ENCODE measurements at regions not wholly inside any gene's neighbourhood (a gene's known extent, or its start where the extent isn't known, plus 50 kb on each side); places are given as distances from the start of the nearest gene placed in this dataset.
"Not testable (repeated sequence)": the region's sequence is repeated elsewhere in the genome, so short reads cannot be mapped to it uniquely, and the experiment has no call there.

DNA sequence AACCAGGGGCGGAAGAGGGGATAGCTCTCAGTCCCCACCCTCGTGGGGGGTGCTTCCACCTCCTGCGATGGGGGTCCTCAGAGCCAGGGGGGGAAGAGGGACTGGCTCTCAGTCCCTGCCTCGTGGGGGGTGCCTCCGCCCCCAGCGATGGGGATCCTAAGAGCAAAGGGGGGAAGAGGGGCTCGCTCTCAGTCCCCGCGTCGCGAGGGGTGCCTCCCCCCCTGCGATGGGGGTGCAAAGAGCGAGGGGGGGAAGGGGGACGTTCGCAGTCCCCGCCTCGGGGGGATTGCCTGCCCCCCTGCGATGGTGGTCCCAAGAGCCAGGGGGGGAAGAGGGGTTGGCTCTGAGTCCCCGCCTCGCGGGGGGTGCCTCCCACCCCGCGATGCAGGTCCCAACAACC is 159.9 kb downstream of the ATP6V0E2 start:
- CTCF ChIA-PET; POLR2A ChIA-PET; DNase-seq (ENCODE audit: low read depth); H3K4me3 ChIP-seq (ENCODE audit: low read depth, low read length); H3K27me3 ChIP-seq (ENCODE audit: control insufficient read depth, insufficient read depth, low read length); H3K36me3 ChIP-seq (ENCODE audit: control insufficient read depth, insufficient read depth, low read length): not testable (repeated sequence)

DNA sequence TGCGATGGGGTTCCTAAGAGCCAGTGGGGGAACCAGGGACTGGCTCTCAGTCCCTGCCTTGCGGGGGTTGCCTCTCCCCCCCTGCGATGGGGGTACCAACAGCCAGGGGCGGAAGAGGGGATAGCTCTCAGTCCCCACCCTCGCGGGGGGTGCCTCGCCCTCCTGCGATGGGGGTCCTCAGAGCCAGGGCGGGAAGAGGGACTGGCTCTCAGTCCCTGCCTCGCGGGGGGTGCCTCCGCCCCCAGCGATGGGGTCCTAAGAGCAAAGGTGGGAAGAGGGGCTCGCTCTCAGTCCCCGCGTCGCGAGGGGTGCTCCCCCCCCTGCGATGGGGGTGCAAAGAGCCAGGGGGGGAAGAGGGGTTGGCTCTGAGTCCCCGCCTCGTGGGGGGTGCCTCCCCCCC is 162.0 kb downstream of the ATP6V0E2 start:
- H3K36me3 ChIP-seq (ENCODE audit: control insufficient read depth, insufficient read depth, low read length); POLR2A ChIA-PET; CTCF ChIA-PET: not testable (repeated sequence)

DNA sequence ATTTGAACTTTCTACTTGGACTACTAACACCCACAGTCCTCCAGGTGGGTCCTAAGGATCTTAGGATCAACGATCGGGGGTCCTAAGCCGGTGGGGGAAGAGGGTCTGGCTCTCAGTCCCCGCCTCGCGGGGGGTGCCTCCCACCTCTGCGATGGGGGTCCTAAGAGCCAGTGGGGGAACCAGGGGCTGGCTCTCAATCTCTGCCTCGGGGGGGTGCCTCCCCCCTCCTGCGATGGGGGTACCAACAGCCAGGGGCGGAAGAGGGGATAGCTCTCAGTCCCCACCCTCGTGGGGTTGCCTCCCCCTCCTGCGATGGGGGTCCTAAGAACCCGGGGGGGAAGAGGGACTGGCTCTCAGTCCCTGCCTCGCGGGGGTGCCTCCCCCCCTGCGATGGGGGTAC is 165.3 kb downstream of the ATP6V0E2 start:
- CTCF ChIA-PET; DNase-seq (ENCODE audit: low read depth); H3K27me3 ChIP-seq (ENCODE audit: control insufficient read depth, insufficient read depth, low read length); H3K4me3 ChIP-seq (ENCODE audit: low read depth, low read length); H3K36me3 ChIP-seq (ENCODE audit: control insufficient read depth, insufficient read depth, low read length); POLR2A ChIA-PET: not testable (repeated sequence)

More for the DNA sequence above, 162.0 kb downstream of the ATP6V0E2 start:
- not testable (repeated sequence) for H3K27me3 ChIP-seq (ENCODE audit: control insufficient read depth, insufficient read depth, low read length); H3K4me3 ChIP-seq (ENCODE audit: low read depth, low read length); DNase-seq (ENCODE audit: low read depth)

DNA sequence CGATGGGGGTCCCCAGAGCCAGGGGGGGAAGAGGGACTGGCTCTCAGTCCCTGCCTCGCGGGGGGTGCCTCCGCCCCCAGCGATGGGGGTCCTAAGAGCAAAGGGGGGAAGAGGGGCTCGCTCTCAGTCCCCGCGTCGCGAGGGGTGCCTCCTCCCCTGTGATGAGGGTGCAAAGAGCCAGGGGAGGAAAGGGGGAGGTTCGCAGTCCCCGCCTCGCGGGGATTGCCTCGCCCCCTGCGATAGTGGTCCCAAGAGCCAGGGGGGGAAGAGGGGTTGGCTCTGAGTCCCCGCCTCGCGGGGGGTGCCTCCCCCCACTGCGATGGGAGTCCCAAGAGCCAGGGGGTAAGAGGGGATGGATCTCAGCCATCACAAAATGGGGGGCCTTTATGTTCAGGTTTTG is 168.5 kb downstream of the ATP6V0E2 start:
- CTCF ChIA-PET; H3K36me3 ChIP-seq (ENCODE audit: control insufficient read depth, insufficient read depth, low read length); DNase-seq (ENCODE audit: low read depth); H3K27me3 ChIP-seq (ENCODE audit: control insufficient read depth, insufficient read depth, low read length); POLR2A ChIA-PET; H3K4me3 ChIP-seq (ENCODE audit: low read depth, low read length): not testable (repeated sequence)

DNA sequence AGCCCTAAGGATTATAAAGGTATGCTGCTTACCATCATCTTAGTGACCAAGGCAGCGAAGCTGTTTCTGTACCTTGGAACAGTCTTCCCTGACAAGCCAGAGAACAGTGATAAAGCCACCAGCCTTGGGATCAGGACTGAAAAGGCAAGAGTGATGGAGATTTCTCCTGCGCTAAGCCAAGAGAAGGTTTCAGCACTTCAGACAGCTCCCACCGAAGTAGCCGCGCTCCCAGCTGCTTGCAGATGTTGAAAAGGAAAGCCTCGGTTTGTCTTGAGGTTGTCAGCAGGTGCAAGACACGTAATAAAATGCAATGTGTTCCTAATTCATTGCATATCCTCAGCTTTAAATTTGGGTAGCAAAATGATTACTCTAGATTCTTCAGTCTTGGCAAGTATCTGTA is 171.0 kb downstream of the ATP6V0E2 start:
- CTCF ChIA-PET, result interaction anchor here (1.8 kb wide), 1 partner anchor 237 kb away, joined by 4 read pairs; no protein-coding TSS in a partner anchor
- POLR2A ChIA-PET; H3K4me3 ChIP-seq (ENCODE audit: low read depth, low read length); H3K36me3 ChIP-seq (ENCODE audit: control insufficient read depth, insufficient read depth, low read length); H3K27me3 ChIP-seq (ENCODE audit: control insufficient read depth, insufficient read depth, low read length); DNase-seq (ENCODE audit: low read depth): not testable (repeated sequence)

DNA sequence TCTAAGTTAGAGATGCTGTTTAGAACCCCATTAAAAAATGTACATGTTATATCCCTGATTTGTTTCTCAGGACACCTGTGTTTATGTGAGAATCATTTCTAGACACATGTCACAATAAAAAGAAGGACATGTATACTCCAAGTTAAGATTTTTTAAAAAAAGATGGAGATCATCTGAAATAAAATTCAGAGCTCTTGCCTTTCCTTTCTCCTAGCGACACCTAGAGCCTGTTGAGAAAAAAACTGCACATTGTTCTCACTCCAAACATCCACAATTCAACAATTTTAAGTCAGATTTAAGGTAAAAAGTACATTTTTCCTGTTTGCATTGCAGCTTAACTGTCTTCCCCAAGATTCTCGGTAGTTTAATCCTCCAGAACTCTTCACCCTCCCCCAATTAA is 171.8 kb downstream of the ATP6V0E2 start:
- H3K36me3 ChIP-seq (ENCODE audit: control insufficient read depth, insufficient read depth, low read length); DNase-seq (ENCODE audit: low read depth); H3K27me3 ChIP-seq (ENCODE audit: control insufficient read depth, insufficient read depth, low read length); H3K4me3 ChIP-seq (ENCODE audit: low read depth, low read length); POLR2A ChIA-PET: not testable (repeated sequence)
- CTCF ChIA-PET, result interaction anchor here (1.8 kb wide), 1 partner anchor 238 kb away, joined by 4 read pairs; no protein-coding TSS in a partner anchor

DNA sequence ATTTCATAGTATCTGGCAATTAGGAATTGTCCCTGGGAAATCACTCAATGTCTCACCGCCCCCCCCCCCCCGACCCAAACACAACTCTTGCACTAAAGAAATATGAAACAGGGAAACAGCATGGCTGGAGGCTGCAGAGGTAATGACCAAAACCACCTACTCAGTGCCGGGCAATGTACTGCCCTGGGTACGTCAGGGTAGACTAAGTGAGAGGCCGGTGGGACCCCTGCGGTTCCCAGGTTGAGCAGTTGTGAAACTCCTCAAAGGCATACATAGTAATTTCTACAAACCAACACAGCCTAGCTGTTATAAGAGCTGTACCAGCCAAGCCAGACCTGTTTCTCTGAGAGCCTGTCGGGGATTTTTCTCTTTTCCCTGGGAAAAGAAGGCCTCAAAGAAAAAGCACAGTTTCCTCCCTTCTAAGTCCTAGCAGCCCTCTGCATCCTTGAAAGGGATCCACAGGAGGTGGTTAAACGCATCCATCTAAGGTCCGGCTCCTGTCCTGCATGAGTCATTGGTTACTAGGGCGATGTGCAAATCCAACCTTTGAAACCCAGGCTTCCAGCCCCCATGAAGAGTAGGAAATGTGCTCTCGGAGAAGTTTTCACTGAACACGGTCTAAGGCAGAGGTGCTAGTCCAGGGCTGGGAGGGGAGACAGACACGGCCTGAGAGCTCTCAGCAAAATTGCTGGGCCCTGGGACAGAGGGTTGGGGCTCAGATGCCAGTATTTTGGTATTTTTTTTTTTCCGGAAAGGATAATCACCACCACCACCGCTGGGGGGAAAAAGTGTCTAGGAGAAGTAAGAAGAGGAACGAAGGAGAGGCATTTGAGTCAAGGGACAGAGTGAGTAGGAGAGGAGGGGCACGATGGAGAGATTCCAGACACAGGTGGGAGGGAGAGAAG is 172.8 kb downstream of the ATP6V0E2 start:
- H3K36me3 ChIP-seq (ENCODE audit: control insufficient read depth, insufficient read depth, low read length); CTCF ChIA-PET; DNase-seq (ENCODE audit: low read depth); POLR2A ChIA-PET; H3K4me3 ChIP-seq (ENCODE audit: low read depth, low read length); H3K27me3 ChIP-seq (ENCODE audit: control insufficient read depth, insufficient read depth, low read length): not testable (repeated sequence)

DNA sequence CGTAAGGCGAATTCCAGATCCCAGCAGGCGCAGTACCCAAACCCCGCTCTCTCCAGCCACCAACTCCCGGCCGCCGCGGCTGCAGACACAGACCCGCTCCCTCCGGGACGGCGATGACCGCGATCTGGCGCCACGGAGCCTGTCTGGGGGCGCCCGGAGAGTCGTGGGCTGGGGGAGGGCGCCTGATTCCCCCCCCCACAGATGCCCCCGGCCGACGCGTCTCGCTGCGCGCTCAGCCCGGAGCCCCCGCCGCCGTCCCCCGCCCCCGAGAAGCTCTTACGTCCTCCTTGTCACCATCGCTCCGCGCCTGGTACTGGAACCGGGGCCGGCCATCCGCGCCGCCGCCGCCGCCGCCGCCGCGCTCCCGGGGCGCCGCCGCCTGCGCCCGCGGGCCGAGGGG is 173.6 kb downstream of the ATP6V0E2 start:
- POLR2A ChIA-PET; H3K27me3 ChIP-seq (ENCODE audit: control insufficient read depth, insufficient read depth, low read length); DNase-seq (ENCODE audit: low read depth); H3K36me3 ChIP-seq (ENCODE audit: control insufficient read depth, insufficient read depth, low read length); H3K4me3 ChIP-seq (ENCODE audit: low read depth, low read length); CTCF ChIA-PET: not testable (repeated sequence)

DNA sequence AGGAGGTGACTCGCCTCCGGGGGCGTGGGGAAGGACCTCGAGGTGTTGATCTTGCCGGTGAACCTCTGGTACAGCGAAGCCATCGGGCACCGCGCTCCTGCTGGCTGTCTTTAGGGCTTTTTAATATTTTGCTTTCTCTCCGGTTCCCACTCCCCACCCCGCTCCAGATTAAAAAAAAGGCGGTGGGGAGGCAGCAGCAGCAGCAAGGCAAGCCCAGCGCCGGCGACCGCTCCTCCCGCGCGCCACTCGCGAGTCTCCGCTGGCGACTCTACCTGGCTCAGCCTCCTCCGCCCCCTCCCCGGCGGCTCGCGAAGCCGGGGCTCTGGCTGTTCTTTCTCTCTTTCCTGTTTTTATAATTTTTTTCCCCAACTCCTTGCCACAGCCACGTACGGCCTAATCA is 174.0 kb downstream of the ATP6V0E2 start:
- H3K27me3 ChIP-seq (ENCODE audit: control insufficient read depth, insufficient read depth, low read length); DNase-seq (ENCODE audit: low read depth); H3K4me3 ChIP-seq (ENCODE audit: low read depth, low read length); CTCF ChIA-PET; H3K36me3 ChIP-seq (ENCODE audit: control insufficient read depth, insufficient read depth, low read length); POLR2A ChIA-PET: not testable (repeated sequence)

DNA sequence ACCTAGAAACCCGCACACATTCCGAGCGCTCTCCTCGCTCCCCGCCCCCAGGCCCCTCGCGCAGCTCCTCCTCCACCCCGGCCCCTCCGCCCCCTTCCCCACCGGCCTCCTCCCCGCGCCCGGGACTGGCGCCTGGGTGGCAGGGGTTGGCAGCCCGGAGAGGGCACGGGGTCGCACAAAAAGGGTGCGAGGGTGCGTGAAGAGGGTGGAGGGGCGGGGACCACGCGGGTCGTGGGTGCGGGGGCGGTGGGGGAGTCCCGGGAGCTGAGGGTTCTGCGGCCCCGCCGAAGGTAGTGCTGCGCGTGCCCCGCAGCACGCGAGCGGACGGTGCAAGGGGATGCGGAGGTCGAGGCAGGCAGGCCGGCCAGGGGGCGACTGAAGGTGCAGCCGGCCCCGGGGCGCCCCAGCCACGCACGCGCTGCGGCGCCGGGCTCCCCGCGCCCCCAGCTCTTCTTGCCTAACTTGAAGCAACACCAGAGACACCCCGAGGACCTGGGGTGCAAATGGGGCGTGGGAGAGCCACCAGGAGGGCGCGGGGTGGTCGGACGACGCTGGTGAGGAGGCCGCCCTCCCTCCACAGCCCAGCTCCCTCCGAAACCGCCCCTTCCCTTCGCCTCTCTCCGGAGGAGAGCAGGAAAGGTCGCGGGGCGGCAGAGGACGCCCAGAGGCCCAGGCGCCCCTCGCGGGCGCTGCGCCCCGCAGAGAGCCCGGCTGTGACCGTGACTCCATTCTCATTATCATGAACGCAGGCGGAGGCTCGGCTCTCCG is 174.7 kb downstream of the ATP6V0E2 start:
- H3K4me3 ChIP-seq (ENCODE audit: low read depth, low read length); POLR2A ChIA-PET; DNase-seq (ENCODE audit: low read depth); H3K27me3 ChIP-seq (ENCODE audit: control insufficient read depth, insufficient read depth, low read length); H3K36me3 ChIP-seq (ENCODE audit: control insufficient read depth, insufficient read depth, low read length); CTCF ChIA-PET: not testable (repeated sequence)

DNA sequence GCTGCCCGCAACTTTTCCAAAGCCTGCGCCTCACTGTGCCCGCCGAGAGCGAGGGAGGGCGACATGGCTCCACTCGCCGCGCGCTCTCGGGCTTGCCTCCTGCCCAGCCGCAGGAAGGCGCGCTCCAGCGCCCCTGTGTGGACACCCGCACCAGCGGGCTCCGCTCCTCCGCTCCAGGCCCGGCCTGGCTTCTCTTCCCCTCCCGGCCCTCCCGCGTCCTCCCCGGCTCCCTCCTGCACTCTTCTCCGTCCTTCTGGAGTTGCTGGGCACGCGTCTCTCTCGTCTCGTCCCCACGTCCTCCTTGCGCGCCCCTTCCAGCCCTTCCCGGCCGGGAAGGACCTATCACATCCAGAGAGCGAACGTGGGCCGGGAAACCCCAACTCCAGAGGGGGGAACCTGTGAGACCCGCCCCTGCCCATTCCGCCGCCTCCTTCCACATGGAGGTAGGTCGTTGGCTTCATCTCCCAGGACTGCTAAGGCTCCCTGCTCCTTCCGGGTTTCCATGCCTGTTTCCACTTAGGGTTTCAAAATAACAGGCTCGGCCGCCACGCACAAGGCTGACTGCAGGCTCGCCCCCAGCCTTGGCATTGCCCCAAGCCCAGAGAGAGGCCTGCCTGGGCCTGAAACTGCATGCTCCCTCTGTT is 175.4 kb downstream of the ATP6V0E2 start:
- H3K27me3 ChIP-seq (ENCODE audit: control insufficient read depth, insufficient read depth, low read length); CTCF ChIA-PET; POLR2A ChIA-PET; H3K36me3 ChIP-seq (ENCODE audit: control insufficient read depth, insufficient read depth, low read length); H3K4me3 ChIP-seq (ENCODE audit: low read depth, low read length); DNase-seq (ENCODE audit: low read depth): not testable (repeated sequence)

DNA sequence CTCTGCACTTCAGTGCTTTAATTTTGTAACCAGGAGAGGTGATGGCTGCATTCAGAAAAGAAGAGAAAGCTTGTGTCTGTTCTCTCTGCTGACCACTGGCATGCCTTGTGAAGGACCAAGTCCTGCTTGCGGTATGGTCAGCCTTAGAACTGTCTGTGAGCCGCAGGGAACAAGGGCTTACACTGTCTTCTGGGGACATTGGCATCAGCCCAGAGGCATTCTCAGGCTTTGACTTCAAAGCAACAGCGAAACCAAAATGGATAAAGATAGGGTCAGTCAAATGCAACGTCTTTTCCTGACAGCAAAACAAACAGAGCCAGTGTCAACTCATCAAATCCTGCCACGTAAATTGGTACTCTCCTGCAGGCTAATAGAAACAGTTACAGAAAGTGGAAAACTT is 179.6 kb downstream of the ATP6V0E2 start:
- DNase-seq (ENCODE audit: low read depth); CTCF ChIA-PET; H3K36me3 ChIP-seq (ENCODE audit: control insufficient read depth, insufficient read depth, low read length); H3K27me3 ChIP-seq (ENCODE audit: control insufficient read depth, insufficient read depth, low read length); H3K4me3 ChIP-seq (ENCODE audit: low read depth, low read length); POLR2A ChIA-PET: not testable (repeated sequence)

DNA sequence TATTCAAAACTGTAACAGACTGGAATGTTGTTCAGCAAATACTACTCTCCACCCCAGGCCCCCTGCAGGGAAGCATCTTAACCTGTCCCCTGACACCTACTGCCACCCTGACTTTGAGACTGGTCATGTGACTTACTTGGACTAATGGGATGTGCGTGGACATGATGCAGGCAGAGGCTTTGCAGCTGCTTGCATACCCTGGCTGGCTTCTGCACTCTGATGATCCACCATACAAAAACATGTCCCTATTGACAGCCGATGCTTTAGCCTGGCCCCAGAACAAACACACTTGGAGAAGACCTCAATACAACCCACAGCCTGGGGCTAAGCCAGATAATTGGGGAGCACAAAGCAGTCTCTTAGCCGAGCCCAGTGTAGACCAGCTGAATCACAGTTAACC is 180.5 kb downstream of the ATP6V0E2 start:
- POLR2A ChIA-PET; DNase-seq (ENCODE audit: low read depth); H3K36me3 ChIP-seq (ENCODE audit: control insufficient read depth, insufficient read depth, low read length); H3K4me3 ChIP-seq (ENCODE audit: low read depth, low read length); CTCF ChIA-PET; H3K27me3 ChIP-seq (ENCODE audit: control insufficient read depth, insufficient read depth, low read length): not testable (repeated sequence)

All from BJ (cell line).